HG03439 (cell line): ENCODE measurements at regions not wholly inside any gene's neighbourhood (a gene's known extent, or its start where the extent isn't known, plus 50 kb on each side); places are given as distances from the start of the nearest gene placed in this dataset.
"Not testable (repeated sequence)": the region's sequence is repeated elsewhere in the genome, so short reads cannot be mapped to it uniquely, and the experiment has no call there.

Source experiments
- ATAC-seq: cut with Tn5 transposase; IDR thresholded peaks from one replicate; pipeline ENCODE4 v1.9.1; 2021; ENCODE audit warnings: mild to moderate bottlenecking, moderate library complexity; ENCODE audit not compliant: unreplicated experiment

DNA sequence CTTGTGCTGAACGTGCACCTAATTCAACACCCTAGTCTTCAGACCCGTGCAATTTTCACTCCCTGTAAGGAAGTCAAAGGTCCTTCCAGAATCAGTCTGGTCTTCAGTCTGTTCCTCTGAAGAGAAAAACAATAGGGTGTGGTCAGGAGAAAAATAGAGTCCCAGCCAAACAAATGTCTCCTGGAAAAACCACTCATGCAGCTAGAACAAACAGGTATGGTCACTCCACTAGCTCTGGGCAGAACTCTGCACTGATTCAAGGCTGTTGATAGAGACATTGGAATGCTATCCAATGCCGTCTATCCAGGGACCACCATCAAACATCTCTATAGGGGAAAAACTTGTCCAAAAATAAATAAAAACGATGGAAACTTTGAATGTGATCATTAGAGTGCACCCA lies 81.8 kb upstream of the MAP3K1 start:
- ATAC-seq: no peak

- ATAC-seq: no peak
Measured at GRCh38 chr5:56732121-56732520, 83.2 kb upstream of the MAP3K1 start.

DNA sequence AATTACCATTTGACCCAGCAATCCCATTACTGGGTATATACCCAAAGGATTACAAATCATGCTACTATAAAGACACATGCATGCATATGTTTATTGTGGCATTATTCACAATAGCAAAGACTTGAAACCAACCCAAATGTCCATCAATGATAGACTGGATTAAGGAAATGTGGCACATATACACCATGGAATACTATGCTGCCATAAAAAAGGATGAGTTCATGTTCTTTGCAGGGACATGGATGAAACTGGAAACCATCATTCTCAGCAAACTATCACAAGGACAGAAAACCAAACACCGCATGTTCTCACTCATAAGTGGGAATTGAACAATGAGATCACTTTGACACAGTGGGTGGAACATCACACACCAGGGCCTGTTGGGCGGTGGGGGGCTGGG lies 83.9 kb upstream of the MAP3K1 start:
- ATAC-seq: not testable (repeated sequence)

DNA sequence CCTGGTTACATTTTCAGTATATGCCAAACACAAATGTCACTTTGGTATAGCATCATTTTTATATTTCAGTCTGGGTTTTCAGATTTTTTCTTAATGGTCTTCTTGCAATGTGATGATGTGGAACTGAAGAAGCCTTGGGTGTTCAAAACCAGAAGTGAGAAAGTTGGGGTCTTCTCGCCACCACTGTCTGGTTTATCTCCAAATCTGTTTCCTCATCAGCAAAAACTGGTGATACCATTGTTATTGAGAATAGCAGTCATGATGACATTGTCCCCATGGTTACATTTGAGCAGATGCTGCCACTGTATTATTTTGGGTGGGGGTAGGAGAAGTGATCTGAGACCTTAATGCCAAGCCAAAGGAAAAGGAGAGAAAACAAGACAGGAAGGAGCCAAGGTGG lies 85.9 kb upstream of the MAP3K1 start:
- no peak for ATAC-seq

GRCh38 chr5:56725711-56726411 lies 89.5 kb upstream of the MAP3K1 start:
- no peak for ATAC-seq

GRCh38 chr5:56724857-56725256 lies 90.5 kb upstream of the MAP3K1 start:
- ATAC-seq: not testable (repeated sequence)

DNA sequence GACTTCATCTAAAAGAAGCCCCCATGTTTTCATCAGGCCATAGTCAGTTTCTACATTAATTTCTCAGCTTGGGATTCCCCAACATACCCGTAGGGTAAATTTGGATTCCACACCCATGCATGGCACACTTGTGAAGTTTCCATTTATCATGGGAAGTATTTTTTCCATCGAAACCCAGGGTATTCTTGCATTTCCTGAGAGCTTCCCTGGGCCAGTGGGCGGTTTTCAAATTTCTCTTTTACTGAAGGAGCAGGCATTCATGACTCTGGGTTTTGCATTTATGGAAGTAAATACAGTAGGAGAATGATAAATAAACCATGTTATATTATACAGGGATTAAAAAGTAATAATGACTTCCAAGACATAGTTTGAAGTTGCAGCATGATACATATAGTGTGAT lies 93.0 kb upstream of the MAP3K1 start:
- no peak for ATAC-seq

DNA sequence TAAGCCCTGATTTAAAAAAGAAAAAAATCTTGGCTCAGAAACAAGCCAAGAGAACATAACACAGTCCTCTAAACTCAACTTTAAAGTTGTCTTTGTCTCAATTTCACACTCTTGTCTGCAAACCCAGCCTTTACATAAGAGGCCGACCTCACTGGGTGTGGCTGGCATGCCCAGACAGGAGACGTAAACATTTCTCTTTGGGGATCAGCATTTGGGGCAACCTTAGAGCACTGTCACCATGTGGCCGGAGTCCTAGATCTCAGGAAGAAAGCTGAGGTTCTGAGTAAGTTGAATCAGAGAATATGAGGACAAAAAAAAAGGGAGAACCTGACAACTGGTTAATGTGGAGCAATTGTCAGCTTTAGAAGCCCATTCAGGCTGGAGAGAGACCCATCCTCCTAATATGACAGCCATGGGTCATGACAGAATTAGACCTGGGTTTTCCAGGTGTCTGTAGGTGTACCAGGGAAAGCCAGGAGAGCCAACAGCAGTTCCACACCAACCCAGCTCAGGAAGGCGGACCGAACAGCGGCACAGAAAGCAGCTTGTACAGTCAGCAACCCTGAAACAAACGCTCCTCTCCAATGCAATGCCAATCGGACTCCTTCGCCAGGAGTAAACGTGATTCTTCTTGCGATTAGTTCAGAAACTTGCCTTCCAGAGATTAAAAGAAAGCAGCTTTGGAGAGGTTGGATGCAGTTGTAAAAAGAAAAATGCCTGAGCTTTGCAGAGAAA lies 97.9 kb upstream of the MAP3K1 start:
- ATAC-seq: no peak

GRCh38 chr5:56715986-56716385 lies 99.4 kb upstream of the MAP3K1 start:
- no peak for ATAC-seq

- ATAC-seq: no peak
Measured at GRCh38 chr5:56712895-56713591, 102.3 kb upstream of the MAP3K1 start.

- ATAC-seq: no peak
Measured at GRCh38 chr5:56710826-56711590, 104.3 kb upstream of the MAP3K1 start.

GRCh38 chr5:56706504-56706903 lies 108.8 kb upstream of the MAP3K1 start:
- ATAC-seq: no peak

DNA sequence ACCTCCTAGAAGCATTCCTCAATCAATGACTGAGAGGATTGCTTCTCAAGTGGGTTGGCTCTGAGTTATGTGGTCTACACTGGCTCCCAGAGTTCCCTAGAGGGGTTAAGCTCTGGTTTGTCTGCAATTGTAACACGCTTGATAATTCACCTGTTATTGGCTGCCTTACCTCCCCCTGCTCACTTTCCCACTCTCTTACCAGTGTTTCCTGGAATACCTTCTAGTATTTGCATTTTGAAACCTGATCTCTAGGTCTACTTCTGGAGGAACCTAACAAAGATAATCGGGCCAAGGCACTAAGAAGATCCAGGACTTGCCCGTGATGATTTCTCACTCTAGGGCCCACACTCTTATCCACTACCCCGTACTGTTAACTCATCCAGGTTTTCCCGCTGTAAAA lies 110.1 kb upstream of the MAP3K1 start:
- no peak for ATAC-seq

GRCh38 chr5:56703952-56704351 lies 111.4 kb upstream of the MAP3K1 start:
- ATAC-seq: no peak

- ATAC-seq: no peak
Measured at GRCh38 chr5:56700711-56701110, 114.6 kb upstream of the MAP3K1 start.

DNA sequence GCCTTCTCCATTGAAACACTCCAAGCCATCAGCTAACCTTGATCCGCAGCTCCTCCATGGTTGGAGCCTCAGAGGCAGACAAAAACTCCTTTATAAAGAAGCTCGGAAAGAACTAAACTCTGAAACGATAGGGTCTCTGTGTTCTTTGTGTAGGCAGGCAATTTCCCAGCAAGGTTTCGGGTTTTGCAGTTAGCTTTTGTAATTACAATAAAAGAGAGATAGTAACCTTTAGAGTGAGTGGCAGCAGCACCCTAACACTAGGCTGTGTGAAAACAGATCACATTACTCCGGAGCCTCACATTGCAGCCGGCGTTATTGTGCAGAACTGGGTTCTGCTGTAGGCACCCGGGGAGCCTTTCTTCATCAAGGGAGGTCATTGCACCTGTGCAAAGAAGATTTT lies 115.8 kb upstream of the MAP3K1 start:
- ATAC-seq: no peak

GRCh38 chr5:56698463-56699381 lies 116.6 kb upstream of the MAP3K1 start:
- ATAC-seq: no peak

DNA sequence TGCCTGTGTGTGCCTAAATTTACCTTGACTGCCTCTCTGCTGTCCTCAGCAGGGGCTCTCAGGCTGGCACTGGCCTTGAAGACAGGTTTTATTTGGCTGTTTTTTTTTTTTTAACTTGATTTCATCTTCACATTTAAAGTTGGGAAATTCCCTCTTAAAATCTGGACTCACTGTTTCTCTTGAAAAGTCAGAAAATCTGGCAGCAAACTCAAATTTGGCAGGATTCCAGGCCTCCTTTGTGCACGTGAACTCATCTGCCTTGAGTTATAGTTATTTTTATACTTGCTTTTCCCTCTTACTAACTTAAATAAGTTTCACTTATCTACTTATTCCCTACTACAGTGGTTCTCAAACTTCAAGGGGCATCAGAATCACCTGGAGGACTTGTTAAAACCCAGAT lies 118.4 kb upstream of the MAP3K1 start:
- no peak for ATAC-seq

DNA sequence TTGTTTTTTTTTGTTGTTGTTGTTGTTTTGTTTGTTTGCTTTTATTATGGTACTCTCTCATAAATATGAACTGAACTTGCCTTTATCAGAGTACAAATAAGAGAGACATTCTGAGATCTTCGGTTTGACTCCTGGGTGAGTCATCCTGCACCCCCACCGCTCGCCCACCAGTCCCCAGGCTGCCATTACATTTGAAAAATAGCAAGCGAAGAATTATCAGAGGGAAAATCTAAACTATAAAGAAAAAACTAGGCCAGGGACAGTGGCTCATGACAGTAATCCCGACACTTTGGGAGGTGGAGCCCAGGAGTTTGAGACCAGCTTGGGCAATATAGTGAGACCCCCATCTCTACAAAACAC lies 122.1 kb upstream of the MAP3K1 start:
- ATAC-seq: no peak
